GM21619 (cell line): ENCODE measurements at regions not wholly inside any gene's neighbourhood (a gene's known extent, or its start where the extent isn't known, plus 50 kb on each side); places are given as distances from the start of the nearest gene placed in this dataset.
"Not testable (repeated sequence)": the region's sequence is repeated elsewhere in the genome, so short reads cannot be mapped to it uniquely, and the experiment has no call there.

Source experiments
- ATAC-seq: cut with Tn5 transposase; IDR thresholded peaks from one replicate; pipeline ENCODE4 v1.9.1; 2021; ENCODE audit not compliant: unreplicated experiment

DNA sequence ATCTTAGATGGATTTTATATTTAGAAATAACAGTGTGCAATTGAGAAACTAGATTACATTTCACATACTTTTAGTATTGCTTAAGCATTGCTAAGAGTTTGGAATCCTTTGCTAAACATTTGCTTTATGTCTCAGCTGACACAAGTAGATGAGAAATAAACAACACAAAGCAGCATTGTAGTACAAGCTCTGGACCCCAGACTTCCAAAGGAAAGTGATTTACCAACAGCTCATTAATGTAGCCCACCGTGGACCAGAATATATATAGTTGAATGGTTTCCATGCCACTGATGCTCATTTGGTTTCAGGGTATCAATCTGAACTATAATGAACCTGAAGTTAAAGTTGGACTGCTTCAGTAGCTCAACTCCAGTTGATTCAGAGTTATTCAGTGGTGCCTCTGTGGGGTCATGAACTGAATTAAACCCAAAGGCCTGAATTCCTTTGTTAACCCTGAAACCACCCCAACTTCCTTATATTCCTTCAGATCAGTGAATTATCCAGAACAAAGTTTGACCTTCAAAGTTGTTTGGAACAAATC, 132.1 kb upstream of the NEIL3 start:
- ATAC-seq: no peak

GRCh38 chr4:177178246-177178645, 131.4 kb upstream of the NEIL3 start:
- no peak for ATAC-seq

- ATAC-seq: no peak
These were observed 127.5 kb upstream of the NEIL3 start for GRCh38 chr4:177182166-177182565.

DNA sequence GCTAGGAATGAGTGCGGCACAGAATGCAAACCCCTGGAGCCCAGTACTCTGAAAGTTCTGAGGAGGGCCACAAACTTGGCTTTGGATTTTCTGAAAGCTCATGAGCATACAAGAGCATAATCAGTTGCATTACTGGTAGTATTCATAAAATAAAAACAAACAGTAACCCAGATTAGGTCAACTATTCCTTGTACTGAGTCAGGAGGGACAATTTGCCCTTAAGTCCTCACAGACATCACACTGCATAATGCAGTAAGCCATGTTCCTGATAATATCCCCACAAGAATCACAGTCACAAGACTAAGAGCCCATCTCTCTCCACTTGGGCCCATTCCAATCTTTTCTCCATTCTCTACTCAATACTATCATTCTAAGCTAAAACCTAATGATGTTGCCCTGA, 126.9 kb upstream of the NEIL3 start:
- ATAC-seq: no peak

GRCh38 chr4:177185151-177185550, 124.5 kb upstream of the NEIL3 start:
- ATAC-seq: no peak

DNA sequence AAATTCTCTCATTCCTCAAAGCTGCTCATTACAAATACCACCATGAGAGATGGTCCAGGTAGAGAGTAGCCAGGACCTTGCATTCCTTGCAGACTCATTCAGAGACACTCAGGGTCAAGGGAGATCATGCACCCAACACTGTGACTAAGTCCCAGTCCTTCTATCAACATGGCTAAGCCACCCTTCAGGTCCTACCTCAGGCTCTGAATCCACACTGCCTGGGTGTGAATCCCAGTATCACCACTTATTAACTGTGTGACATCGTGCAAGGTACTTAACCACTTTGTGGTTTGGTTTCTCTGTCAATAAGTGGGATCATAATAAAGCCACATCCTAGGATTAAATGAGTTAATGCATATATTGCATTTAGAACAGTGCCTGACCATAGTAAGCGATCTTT, 124.1 kb upstream of the NEIL3 start:
- no peak for ATAC-seq

GRCh38 chr4:177187371-177187770, 122.3 kb upstream of the NEIL3 start:
- no peak for ATAC-seq

DNA sequence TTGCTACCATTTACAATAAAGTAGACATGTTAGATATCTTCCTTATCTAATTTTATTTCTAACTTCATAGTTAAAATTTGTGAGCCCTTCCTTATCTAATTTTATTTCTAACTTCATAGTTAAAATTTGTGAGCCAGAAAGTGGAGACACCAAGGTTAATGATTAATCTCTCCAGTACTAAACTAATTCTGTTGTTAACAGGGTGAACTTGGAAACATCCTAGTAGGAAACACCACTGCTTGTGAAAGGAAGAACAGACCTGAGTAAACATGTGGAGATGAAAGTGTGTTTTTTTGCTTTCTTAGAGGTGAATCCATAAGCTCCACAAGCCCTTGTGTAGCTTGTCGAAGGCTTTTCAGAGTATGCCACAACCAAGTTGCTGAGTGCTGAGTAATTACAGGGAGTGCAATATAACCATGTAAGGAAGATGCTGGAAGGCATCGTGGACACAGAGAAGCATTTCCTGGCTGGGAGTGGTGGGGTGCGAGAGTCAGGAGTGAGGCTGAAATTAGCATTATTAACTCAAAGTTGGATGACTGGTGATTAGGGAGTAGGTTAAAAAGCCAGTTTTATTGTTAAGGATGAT, 118.6 kb upstream of the NEIL3 start:
- no peak for ATAC-seq

GRCh38 chr4:177191586-177191985, 118.1 kb upstream of the NEIL3 start:
- no peak for ATAC-seq

DNA sequence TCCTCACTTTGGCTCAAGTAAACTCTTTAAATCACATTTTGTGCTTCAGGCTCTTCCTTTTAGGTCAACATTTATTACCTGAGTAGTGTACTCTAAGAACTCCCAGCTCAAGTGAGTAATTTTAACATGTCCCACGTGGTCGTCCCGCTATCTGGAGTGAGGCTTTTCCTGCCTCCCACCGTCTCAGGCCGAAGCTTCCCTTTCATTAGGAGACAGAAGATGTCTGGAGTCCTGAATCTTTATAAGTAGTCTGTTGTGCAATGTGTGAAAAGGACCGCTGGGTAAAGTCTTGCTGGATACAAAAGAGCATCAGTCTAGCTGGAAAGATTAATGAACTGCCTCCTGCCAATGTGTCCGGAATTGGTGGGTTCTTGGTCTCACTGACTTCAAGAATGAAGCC, 117.7 kb upstream of the NEIL3 start:
- ATAC-seq: no peak

- not testable (repeated sequence) for ATAC-seq
These were observed 116.5 kb upstream of the NEIL3 start for GRCh38 chr4:177193024-177193715.

GRCh38 chr4:177194906-177195305, 114.8 kb upstream of the NEIL3 start:
- no peak for ATAC-seq

DNA sequence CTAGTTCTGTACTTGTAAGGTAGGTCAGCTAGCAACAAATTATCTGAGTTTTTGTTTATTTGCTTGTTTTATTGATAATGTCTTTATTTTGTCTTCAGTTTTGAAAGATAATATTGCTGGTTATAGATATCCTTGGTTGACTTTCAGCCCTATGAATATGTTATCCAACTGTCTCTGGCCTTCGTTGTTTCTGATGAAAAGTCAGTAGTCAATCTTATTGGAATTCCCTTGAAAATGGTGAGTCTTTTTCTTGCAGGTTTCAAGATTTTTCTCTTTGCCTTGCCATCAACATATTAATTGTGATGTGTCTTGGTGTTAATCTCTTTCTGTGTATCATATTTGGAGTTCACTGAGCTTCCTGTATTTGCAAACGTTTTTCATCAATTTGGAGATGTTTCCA, 113.1 kb upstream of the NEIL3 start:
- no peak for ATAC-seq

GRCh38 chr4:177201614-177202013, 108.1 kb upstream of the NEIL3 start:
- ATAC-seq: no peak

DNA sequence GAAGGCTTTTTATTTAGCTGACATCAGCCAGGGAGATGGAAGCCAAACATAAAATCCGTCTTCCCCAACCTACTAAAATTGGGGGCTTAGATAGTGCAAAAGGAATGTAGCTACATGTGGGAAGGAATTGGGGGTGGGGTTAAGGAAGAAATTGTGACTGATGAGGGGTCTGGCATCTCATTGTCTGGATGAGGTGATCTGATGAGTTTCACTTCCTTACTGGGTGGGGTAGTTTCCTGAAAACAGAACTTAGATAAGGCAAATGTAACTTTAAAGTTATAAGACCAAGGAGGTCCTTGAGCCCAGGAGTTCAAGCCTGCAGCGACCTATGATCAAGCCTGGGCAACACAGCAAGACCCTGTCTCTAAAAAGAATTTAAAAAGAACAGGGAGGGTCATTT, 105.5 kb upstream of the NEIL3 start:
- ATAC-seq: no peak

DNA sequence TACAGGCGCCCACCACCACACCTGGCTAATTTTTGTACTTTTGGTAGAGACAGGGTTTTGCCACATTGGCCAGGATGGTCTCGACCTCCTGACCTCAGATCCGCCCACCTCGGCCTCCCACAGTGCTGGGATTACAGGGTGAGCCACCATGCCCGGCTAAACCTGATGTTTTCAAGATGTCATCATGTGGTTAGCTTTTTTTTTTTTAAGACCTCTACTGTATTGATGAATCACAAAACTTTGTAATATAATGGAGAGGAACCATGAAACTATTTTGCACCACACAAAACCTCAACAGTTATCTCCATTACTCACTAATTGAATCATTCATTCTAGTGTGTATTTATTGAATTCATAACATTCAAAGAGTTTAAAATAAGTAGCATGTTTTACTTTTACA, 94.7 kb upstream of the NEIL3 start:
- no peak for ATAC-seq

- ATAC-seq: no peak
These were observed 89.3 kb upstream of the NEIL3 start for GRCh38 chr4:177220376-177220775.

GRCh38 chr4:177222781-177223180, 86.9 kb upstream of the NEIL3 start:
- no peak for ATAC-seq

DNA sequence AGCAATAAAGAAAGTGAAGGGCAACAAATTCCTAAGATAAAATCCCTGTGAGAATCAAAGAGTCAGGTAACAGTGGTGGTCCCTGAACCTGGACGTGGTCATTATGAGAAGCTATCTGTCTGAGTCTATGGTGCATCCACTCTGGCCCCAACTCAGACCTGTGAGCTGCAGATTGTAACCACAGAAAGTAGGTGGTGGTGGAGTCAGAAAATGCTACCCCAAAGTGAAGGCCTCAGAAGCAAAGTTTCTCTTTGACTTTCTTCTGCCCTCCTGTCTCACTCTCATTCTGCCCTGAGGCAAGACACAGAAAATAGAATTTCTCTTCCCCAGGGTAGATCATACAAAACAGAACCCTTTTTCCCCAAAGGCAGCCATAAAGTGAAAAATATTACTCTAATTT, 84.1 kb upstream of the NEIL3 start:
- ATAC-seq: peak; percentile 90

GRCh38 chr4:177227636-177228035, 82.0 kb upstream of the NEIL3 start:
- ATAC-seq: no peak

- no peak for ATAC-seq
These were observed 81.1 kb upstream of the NEIL3 start for GRCh38 chr4:177228599-177228998.

- no peak for ATAC-seq
These were observed 80.3 kb upstream of the NEIL3 start for GRCh38 chr4:177229331-177229730.

- ATAC-seq: no peak
These were observed 77.2 kb upstream of the NEIL3 start for GRCh38 chr4:177232473-177232872.
